Esophagus squamous epithelium (tissue), 5 donors: ENCODE measurements at regions not wholly inside any gene's neighbourhood (a gene's known extent, or its start where the extent isn't known, plus 50 kb on each side); places are given as distances from the start of the nearest gene placed in this dataset.

Source experiments
- DNase-seq: peaks from one replicate; lab custom pipeline; 2025; lab: John Stamatoyannopoulos, UW
- H3K27ac ChIP-seq, 4 donors: fragments of 200-600 bp; sonication (generic); one replicate each; pipeline ENCODE4 v1.5.1; 2016 to 2019; ENCODE audit warnings: mild to moderate bottlenecking in 1 of 4
- H3K27me3 ChIP-seq, 4 donors: fragments of 200-600 bp; sonication (generic); 1 replicate in 3 of 4; 2 replicates in 1 of 4; pipeline versions ENCODE4 v1.5.1 to v1.6.0; 2017 to 2021; ENCODE audit warnings: antibody characterized with exemption in 1 of 4
- H3K36me3 ChIP-seq, 3 donors: fragments of 200-600 bp; sonication (generic); one replicate each; pipeline ENCODE4 v1.5.1; 2016 to 2019
- H3K4me1 ChIP-seq, 3 donors: fragments of 200-600 bp; sonication (generic); one replicate each; pipeline ENCODE4 v1.5.1; 2017 to 2019
- H3K4me3 ChIP-seq, 4 donors: fragments of 200-600 bp; sonication (generic); 1 replicate in 3 of 4; 2 replicates in 1 of 4; pipeline ENCODE4 v1.5.1; 2016 to 2019; ENCODE audit warnings: mild to moderate bottlenecking in 2 of 4, moderate library complexity in 1 of 4
- H3K9me3 ChIP-seq, 3 donors: fragments of 200-600 bp; sonication (generic); one replicate each; pipeline ENCODE4 v1.5.1; 2016 to 2019
- POLR2A ChIP-seq, 4 donors: fragments of 450-650 bp; IDR thresholded peaks; one replicate each; pipeline ENCODE4 v1.6.1; 2017; ENCODE audit warnings: antibody characterized with exemption in 4 of 4, mild to moderate bottlenecking in 4 of 4, moderate library complexity in 3 of 4
- WGBS, 2 donors: methylation state at CpG; one replicate each; pipeline ENCODE4 v1.1.5; 2018; 5-methylcytosine and 5-hydroxymethylcytosine counted together
- intact Hi-C: fragments of 100-400 bp; cut with DNase I; formaldehyde crosslinking; loops from one replicate; pipeline ENCODE4 v1.15.0; 2022
- TF ChIP-seq, protein P1 (sequence below), 6 experiments: fragments of 450-650 bp in 4 of 6; fragments of 200-600 bp in 2 of 6; sonication (generic) in 2 of 6; IDR thresholded peaks; one replicate each; pipeline ENCODE4 v1.5.1; 2016 to 2019; ENCODE audit warnings: antibody characterized with exemption in 6 of 6, mild to moderate bottlenecking in 4 of 6, moderate library complexity in 4 of 6
- donor health status: DM: yes; HTN: yes; CAD: no.

- H3K4me1 ChIP-seq = no peaks in the 10 kb centered on the region
- no peaks in the 10 kb centered on the region for H3K9me3 ChIP-seq
- no peaks in the 10 kb centered on the region for H3K27me3 ChIP-seq
- no peak overlapping the region for H3K4me3 ChIP-seq
- no peak for TF ChIP-seq POLR2A (IDR thresholded peaks at IDR 0.05)
- TF ChIP-seq, protein P1, sequence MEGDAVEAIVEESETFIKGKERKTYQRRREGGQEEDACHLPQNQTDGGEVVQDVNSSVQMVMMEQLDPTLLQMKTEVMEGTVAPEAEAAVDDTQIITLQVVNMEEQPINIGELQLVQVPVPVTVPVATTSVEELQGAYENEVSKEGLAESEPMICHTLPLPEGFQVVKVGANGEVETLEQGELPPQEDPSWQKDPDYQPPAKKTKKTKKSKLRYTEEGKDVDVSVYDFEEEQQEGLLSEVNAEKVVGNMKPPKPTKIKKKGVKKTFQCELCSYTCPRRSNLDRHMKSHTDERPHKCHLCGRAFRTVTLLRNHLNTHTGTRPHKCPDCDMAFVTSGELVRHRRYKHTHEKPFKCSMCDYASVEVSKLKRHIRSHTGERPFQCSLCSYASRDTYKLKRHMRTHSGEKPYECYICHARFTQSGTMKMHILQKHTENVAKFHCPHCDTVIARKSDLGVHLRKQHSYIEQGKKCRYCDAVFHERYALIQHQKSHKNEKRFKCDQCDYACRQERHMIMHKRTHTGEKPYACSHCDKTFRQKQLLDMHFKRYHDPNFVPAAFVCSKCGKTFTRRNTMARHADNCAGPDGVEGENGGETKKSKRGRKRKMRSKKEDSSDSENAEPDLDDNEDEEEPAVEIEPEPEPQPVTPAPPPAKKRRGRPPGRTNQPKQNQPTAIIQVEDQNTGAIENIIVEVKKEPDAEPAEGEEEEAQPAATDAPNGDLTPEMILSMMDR (IDR thresholded peaks at IDR 0.05) = no peak
- DNase-seq = no peak
- H3K27ac ChIP-seq = no peak overlapping the region
- intact Hi-C loops = no loop called here
- no peaks in the 10 kb centered on the region for H3K36me3 ChIP-seq
These were observed 794.9 kb downstream of the NTRK3 start for GRCh38 chr15:87461631-87462030.

DNA sequence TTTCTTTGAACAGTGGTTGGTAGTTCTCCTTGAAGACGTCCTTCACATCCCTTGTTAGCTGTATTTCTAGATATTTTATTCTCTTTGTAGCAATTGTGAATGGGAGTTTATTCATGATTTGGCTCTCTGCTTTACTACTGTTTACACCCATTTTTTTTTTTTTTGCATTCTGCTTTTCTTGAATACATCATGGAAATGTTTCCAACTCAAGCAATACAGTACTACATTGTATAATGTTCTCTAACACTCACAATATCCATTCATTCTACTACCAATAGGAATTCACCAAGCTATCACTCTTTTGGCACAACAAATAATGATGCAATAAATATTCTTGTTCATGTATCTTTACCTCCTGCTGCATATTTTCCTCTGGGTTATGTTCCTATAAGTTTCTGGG, 801.7 kb downstream of the NTRK3 start:
- Histone ChIP-seq H3K36me3 (no peaks in the 10 kb centered on the region), H3K9me3 (no peaks in the 10 kb centered on the region), H3K27ac (no peak overlapping the region), H3K4me3 (no peak overlapping the region), H3K27me3 (no peaks in the 10 kb centered on the region), H3K4me1 (no peaks in the 10 kb centered on the region)
- WGBS, 2 donors = 74 to 92% methylated on average over 1 of the region's 1 CpG
- intact Hi-C loops = no loop called here
- TF ChIP-seq, protein P1 (IDR thresholded peaks at IDR 0.05) = no peak
- TF ChIP-seq POLR2A (IDR thresholded peaks at IDR 0.05) = no peak
- no peak for DNase-seq

GRCh38 chr15:87450314-87450713, 806.2 kb downstream of the NTRK3 start:
- H3K27me3 ChIP-seq = no peaks in the 10 kb centered on the region
- no peak overlapping the region for H3K27ac ChIP-seq
- H3K36me3 ChIP-seq = no peaks in the 10 kb centered on the region
- intact Hi-C loops = no loop called here
- no peak for TF ChIP-seq POLR2A (IDR thresholded peaks at IDR 0.05)
- TF ChIP-seq, protein P1 (IDR thresholded peaks at IDR 0.05) = no peak
- no peak for DNase-seq
- H3K9me3 ChIP-seq = no peaks in the 10 kb centered on the region
- no peaks in the 10 kb centered on the region for H3K4me1 ChIP-seq
- H3K4me3 ChIP-seq = no peak overlapping the region
- 30 to 46% methylated on average over 1 of the region's 1 CpG for WGBS, 2 donors

GRCh38 chr15:87439090-87439489, 817.4 kb downstream of the NTRK3 start:
- intact Hi-C loops = no loop called here
- Histone ChIP-seq H3K27ac (no peak overlapping the region), H3K36me3 (no peaks in the 10 kb centered on the region), H3K4me1 (no peaks in the 10 kb centered on the region), H3K27me3 (no peaks in the 10 kb centered on the region), H3K9me3 (no peaks in the 10 kb centered on the region), H3K4me3 (no peak overlapping the region)
- DNase-seq = no peak
- 67 to 94% methylated on average over 2 of the region's 2 CpGs for WGBS, 2 donors
- TF ChIP-seq, protein P1 (IDR thresholded peaks at IDR 0.05) = no peak
- TF ChIP-seq POLR2A (IDR thresholded peaks at IDR 0.05) = no peak

GRCh38 chr15:87433871-87434270, 822.7 kb downstream of the NTRK3 start:
- Histone ChIP-seq H3K9me3 (no peaks in the 10 kb centered on the region), H3K36me3 (no peaks in the 10 kb centered on the region), H3K4me3 (no peak overlapping the region), H3K4me1 (no peaks in the 10 kb centered on the region), H3K27ac (no peak overlapping the region), H3K27me3 (no peaks in the 10 kb centered on the region)
- intact Hi-C loops = no loop called here
- DNase-seq = no peak
- no peak for TF ChIP-seq POLR2A (IDR thresholded peaks at IDR 0.05)
- TF ChIP-seq, protein P1 (IDR thresholded peaks at IDR 0.05) = no peak
- WGBS, 2 donors = 71 to 86% methylated on average over 1 of the region's 1 CpG
